IMR-90 (cell line): ENCODE measurements at regions not wholly inside any gene's neighbourhood (a gene's known extent, or its start where the extent isn't known, plus 50 kb on each side); places are given as distances from the start of the nearest gene placed in this dataset.

ENCODE experiments used
- ATAC-seq: fragments of 200-7000 bp; cut with Tn5 transposase; 2 replicates; pipeline ENCODE4 v1.9.1; 2020; ENCODE audit warnings: low read depth, mild to moderate bottlenecking, moderate library complexity
- BruUV-seq: library from RNA; stranded (reverse); fragments of 400-500 nt; replicated peaks from 2 replicates; lab custom pipeline; 2021; lab: Mats Ljungman, UMichigan
- CTCF ChIA-PET: fragments of 300-600 bp; formaldehyde crosslinking; extraction: SDS; loops from one replicate; lab custom pipeline; 2021; ENCODE audit warnings: antibody characterized with exemption; lab: Yijun Ruan, JAX
- POLR2A ChIA-PET: fragments of 300-600 bp; sonication (Branson Sonifier 250); formaldehyde crosslinking; loops from one replicate; lab custom pipeline; 2022; ENCODE audit warnings: antibody characterized with exemption; ENCODE audit not compliant: unreplicated experiment; lab: Charles Lee
- DNase-seq: peaks from one replicate; pipeline ENCODE4 v3.0.0; 2013
- H2AFZ ChIP-seq: replicated peaks from 2 replicates; pipeline ENCODE3; 2013; ENCODE audit warnings: low read length, mild to moderate bottlenecking; ENCODE audit not compliant: poor library complexity
- H2AK5ac ChIP-seq: 2 replicates; pipeline ENCODE4 v1.6.1; 2013; ENCODE audit warnings: low read depth, low read length, inconsistent platforms
- H2AK9ac ChIP-seq: replicated peaks from 2 replicates; pipeline ENCODE3; 2013; ENCODE audit warnings: mild to moderate bottlenecking, low read depth, low read length, moderate library complexity; ENCODE audit not compliant: poor library complexity
- H2BK120ac ChIP-seq: 2 replicates; pipeline ENCODE4 v1.6.1; 2013; ENCODE audit warnings: low read depth, low read length, inconsistent platforms
- H2BK15ac ChIP-seq: 3 replicates; pipeline ENCODE4 v1.6.1; 2013; ENCODE audit warnings: low read depth, low read length, inconsistent platforms
- H2BK20ac ChIP-seq: 2 replicates; pipeline ENCODE4 v1.6.1; 2013; ENCODE audit warnings: low read depth, mild to moderate bottlenecking, inconsistent platforms, low read length, moderate library complexity
- H2BK5ac ChIP-seq: 2 replicates; pipeline ENCODE4 v1.6.1; 2013; ENCODE audit warnings: mild to moderate bottlenecking, low read depth, low read length, inconsistent platforms; ENCODE audit not compliant: poor library complexity, severe bottlenecking
- H3K14ac ChIP-seq: replicated peaks from 2 replicates; pipeline ENCODE4 v1.6.1; 2013; ENCODE audit warnings: low read depth, low read length, inconsistent platforms
- H3K18ac ChIP-seq: 2 replicates; pipeline ENCODE4 v1.6.1; 2013; ENCODE audit warnings: low read depth, low read length, control low read depth
- H3K23ac ChIP-seq: 2 replicates; pipeline ENCODE4 v1.6.1; 2013; ENCODE audit warnings: low read depth, low read length, inconsistent platforms
- H3K27ac ChIP-seq: 2 replicates; pipeline ENCODE4 v1.5.1; 2013; ENCODE audit warnings: mild to moderate bottlenecking, control low read depth, low read length; ENCODE audit not compliant: insufficient read depth
- H3K27me3 ChIP-seq: 2 replicates; pipeline ENCODE4 v1.6.1; 2013; ENCODE audit warnings: low read length; ENCODE audit not compliant: control insufficient read depth, insufficient read depth
- H3K36me3 ChIP-seq: 2 replicates; pipeline ENCODE4 v1.6.1; 2013; ENCODE audit warnings: low read length, mixed read lengths; ENCODE audit not compliant: control insufficient read depth, insufficient read depth
- H3K4ac ChIP-seq: 2 replicates; pipeline ENCODE4 v1.6.1; 2013; ENCODE audit warnings: low read depth, low read length, inconsistent platforms
- H3K4me1 ChIP-seq: 2 replicates; pipeline ENCODE4 v1.6.1; 2013; ENCODE audit warnings: low read length, mixed read lengths; ENCODE audit not compliant: control insufficient read depth, insufficient read depth
- H3K4me2 ChIP-seq: 2 replicates; pipeline ENCODE4 v1.6.1; 2013; ENCODE audit warnings: low read depth, mild to moderate bottlenecking, control low read depth, low read length, moderate library complexity
- H3K4me3 ChIP-seq: 2 replicates; pipeline ENCODE4 v1.5.1; 2013; ENCODE audit warnings: low read depth, mild to moderate bottlenecking, control low read depth, low read length, moderate library complexity; ENCODE audit not compliant: insufficient read depth
- H3K56ac ChIP-seq: 2 replicates; pipeline ENCODE4 v1.6.1; 2013; ENCODE audit warnings: low read length, inconsistent platforms; ENCODE audit not compliant: insufficient read depth; ENCODE audit errors: extremely low read depth
- H3K79me1 ChIP-seq, 2 experiments: 2 replicates each; pipeline ENCODE4 v1.6.1; 2013; ENCODE audit warnings: low read length in 2 of 2, inconsistent platforms in 1 of 2, low read depth in 1 of 2
- H3K9ac ChIP-seq: 2 replicates; pipeline ENCODE4 v1.6.1; 2013; ENCODE audit warnings: low read depth, low read length, control low read depth
- H3K9me1 ChIP-seq: 2 replicates; pipeline ENCODE4 v1.6.1; 2013; ENCODE audit warnings: low read length, inconsistent platforms; ENCODE audit not compliant: insufficient read depth
- H3K9me3 ChIP-seq: 2 replicates; pipeline ENCODE4 v1.6.1; 2013; ENCODE audit warnings: low read length; ENCODE audit not compliant: control insufficient read depth, insufficient read depth
- H4K20me1 ChIP-seq: 2 replicates; pipeline ENCODE4 v1.6.1; 2013; ENCODE audit warnings: low read length, inconsistent platforms; ENCODE audit not compliant: insufficient read depth
- H4K5ac ChIP-seq: 2 replicates; pipeline ENCODE4 v1.6.1; 2013; ENCODE audit warnings: mild to moderate bottlenecking, low read depth, low read length, control low read depth
- H4K8ac ChIP-seq, 2 experiments: 2 replicates each; pipeline ENCODE4 v1.6.1; 2013; ENCODE audit warnings: low read depth in 2 of 2, low read length in 2 of 2, control low read depth in 1 of 2, inconsistent platforms in 1 of 2
- H4K91ac ChIP-seq: 2 replicates; pipeline ENCODE4 v1.6.1; 2013; ENCODE audit warnings: low read depth, low read length, inconsistent platforms; ENCODE audit not compliant: insufficient read depth
- BHLHE40 ChIP-seq: fragments of 150-350 bp; IDR thresholded peaks from 2 replicates; pipeline ENCODE4 v1.6.1; 2016; ENCODE audit warnings: mild to moderate bottlenecking, low read depth, low read length
- CEBPB ChIP-seq: IDR thresholded peaks from 2 replicates; pipeline ENCODE4 v1.6.1; 2012; ENCODE audit warnings: low read depth, low read length, improper control_type of control experiment
- CHD1 ChIP-seq: IDR thresholded peaks from 2 replicates; pipeline ENCODE4 v1.6.1; 2012; ENCODE audit warnings: low read depth, low read length, improper control_type of control experiment
- FOS ChIP-seq: fragments of 150-350 bp; IDR thresholded peaks from 2 replicates; pipeline ENCODE4 v1.6.1; 2016; ENCODE audit warnings: low read depth, low read length
- MAFK ChIP-seq: IDR thresholded peaks from 2 replicates; pipeline ENCODE4 v1.6.1; 2012; ENCODE audit warnings: low read depth, low read length, improper control_type of control experiment
- MAZ ChIP-seq: IDR thresholded peaks from 2 replicates; pipeline ENCODE4 v1.6.1; 2012; ENCODE audit warnings: low read depth, mild to moderate bottlenecking, low read length, improper control_type of control experiment, moderate library complexity, borderline replicate concordance
- MXI1 ChIP-seq: IDR thresholded peaks from 2 replicates; pipeline ENCODE4 v1.6.1; 2012; ENCODE audit warnings: low read depth, mild to moderate bottlenecking, low read length, moderate library complexity, borderline replicate concordance
- NFE2L2 ChIP-seq: fragments of 150-350 bp; IDR thresholded peaks from 2 replicates; pipeline ENCODE4 v1.6.1; 2016; ENCODE audit warnings: low read depth, mild to moderate bottlenecking, low read length
- POLR2A ChIP-seq: IDR thresholded peaks from 2 replicates; pipeline ENCODE4 v1.6.1; 2012; ENCODE audit warnings: mild to moderate bottlenecking, low read depth, low read length
- RAD21 ChIP-seq: IDR thresholded peaks from 2 replicates; pipeline ENCODE4 v1.6.1; 2012; ENCODE audit warnings: low read length, improper control_type of control experiment
- RCOR1 ChIP-seq: IDR thresholded peaks from 2 replicates; pipeline ENCODE4 v1.6.1; 2012; ENCODE audit warnings: mild to moderate bottlenecking, low read length, improper control_type of control experiment; ENCODE audit not compliant: insufficient replicate concordance
- RFX5 ChIP-seq: IDR thresholded peaks from 2 replicates; pipeline ENCODE4 v1.8.0; 2012; ENCODE audit warnings: low read depth, mild to moderate bottlenecking, low read length, moderate library complexity
- SMC3 ChIP-seq: fragments of 150-350 bp; IDR thresholded peaks from 2 replicates; pipeline ENCODE4 v1.6.1; 2016; ENCODE audit warnings: low read depth, mild to moderate bottlenecking, antibody characterized with exemption, low read length, moderate library complexity
- USF2 ChIP-seq: fragments of 150-350 bp; IDR thresholded peaks from 2 replicates; pipeline ENCODE4 v1.6.1; 2017; ENCODE audit warnings: mild to moderate bottlenecking, antibody characterized with exemption, low read length, low read depth
- WGBS, 2 experiments: methylation state at CpG; one replicate each; pipeline versions ENCODE4 v1.1.5 to v1.1.7; 2013; ENCODE audit warnings: missing lambda C conversion rate in 2 of 2; ENCODE audit not compliant: insufficient read length in 1 of 2; ENCODE audit errors: extremely low coverage in 2 of 2; 5-methylcytosine and 5-hydroxymethylcytosine counted together
- dilution Hi-C: fragments of 300-500 bp; cut with HindIII; formaldehyde crosslinking; loops from one replicate; pipeline ENCODE4 v1.14.3; 2018; ENCODE audit warnings: low sequenced_read_pairs; ENCODE audit not compliant: unreplicated experiment
- in situ Hi-C: fragments of 300-500 bp; cut with MboI; formaldehyde crosslinking; loops from 3 replicates; pipeline ENCODE4 v1.14.3; 2019; ENCODE audit warnings: low sequenced_read_pairs, inconsistent platforms, mixed read lengths
- intact Hi-C: fragments of 100-400 bp; cut with micrococcal nuclease; formaldehyde crosslinking; loops from 2 replicates; pipeline ENCODE4 v1.10.0; 2022
- TF ChIP-seq, protein P1 (sequence below): fragments of 150-350 bp; IDR thresholded peaks from 2 replicates; pipeline ENCODE4 v1.6.1; 2016; ENCODE audit warnings: low read depth, mild to moderate bottlenecking, low read length, moderate library complexity, borderline replicate concordance
- TF ChIP-seq, protein P2 (sequence below): conservative IDR thresholded peaks from 2 replicates; pipeline ENCODE4 v1.5.1; 2012; ENCODE audit warnings: mild to moderate bottlenecking, low read depth, low read length, improper control_type of control experiment

DNA sequence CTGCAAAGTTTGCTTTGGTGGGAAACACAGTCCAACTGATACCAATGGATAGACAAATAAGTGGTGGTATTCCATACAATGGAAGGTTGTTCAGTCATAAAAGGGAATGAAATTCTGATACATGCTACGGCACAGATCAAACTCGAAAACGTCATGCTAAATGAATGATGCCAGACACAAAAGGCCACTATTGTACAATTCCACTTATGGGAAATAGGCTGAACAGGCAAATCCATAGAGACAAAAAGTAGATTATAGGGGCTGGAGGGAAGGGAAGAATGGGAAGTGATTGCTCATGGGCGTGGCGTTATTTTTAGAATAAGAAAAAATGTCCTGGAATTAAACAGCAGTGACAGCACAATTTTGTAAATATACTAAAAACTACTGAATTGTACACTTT lies 66.0 kb upstream of the FOXK1 start:
- Histone ChIP-seq H3K4me2 (no peak overlapping the region), H3K36me3 (no peaks in the 10 kb centered on the region), H4K8ac (no peak overlapping the region), H3K4me1 (peaks cover 11% of the 10 kb centered on the region), H3K79me1 (no peaks in the 10 kb centered on the region), H4K5ac (no peak overlapping the region), H3K9ac (no peak overlapping the region), H3K56ac (no peak overlapping the region), H2BK120ac (no peak overlapping the region), H3K14ac (no peak overlapping the region), H2BK15ac (no peak overlapping the region), H3K23ac (no peak overlapping the region), H3K4ac (no peak overlapping the region), H2AFZ (no peak overlapping the region), H3K9me3 (no peaks in the 10 kb centered on the region), H3K18ac (no peak overlapping the region), H2BK5ac (no peak overlapping the region), H2AK5ac (no peak overlapping the region), H4K20me1 (no peaks in the 10 kb centered on the region), H2AK9ac (no peak overlapping the region), H3K27ac (no peak overlapping the region), H2BK20ac (no peak overlapping the region), H4K91ac (no peak overlapping the region), H3K4me3 (no peak overlapping the region), H3K27me3 (no peaks in the 10 kb centered on the region), H3K9me1 (0 out of 2 replicates have a peak, but pooled peaks cover under 1% of the 10 kb centered on the region)
- POLR2A ChIA-PET: no interaction called here
- in situ Hi-C loops: loop anchor here (25.0 kb wide), 1 partner anchor 471 kb away; no protein-coding TSS in a partner anchor
- dilution Hi-C loops: no loop called here
- no TSS peak for BruUV-seq
- TF ChIP-seq CEBPB: no peak
- TF ChIP-seq, protein P1, sequence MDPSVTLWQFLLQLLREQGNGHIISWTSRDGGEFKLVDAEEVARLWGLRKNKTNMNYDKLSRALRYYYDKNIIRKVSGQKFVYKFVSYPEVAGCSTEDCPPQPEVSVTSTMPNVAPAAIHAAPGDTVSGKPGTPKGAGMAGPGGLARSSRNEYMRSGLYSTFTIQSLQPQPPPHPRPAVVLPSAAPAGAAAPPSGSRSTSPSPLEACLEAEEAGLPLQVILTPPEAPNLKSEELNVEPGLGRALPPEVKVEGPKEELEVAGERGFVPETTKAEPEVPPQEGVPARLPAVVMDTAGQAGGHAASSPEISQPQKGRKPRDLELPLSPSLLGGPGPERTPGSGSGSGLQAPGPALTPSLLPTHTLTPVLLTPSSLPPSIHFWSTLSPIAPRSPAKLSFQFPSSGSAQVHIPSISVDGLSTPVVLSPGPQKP: no peak
- TF ChIP-seq RCOR1: no peak
- TF ChIP-seq RAD21: no peak
- TF ChIP-seq, protein P2, sequence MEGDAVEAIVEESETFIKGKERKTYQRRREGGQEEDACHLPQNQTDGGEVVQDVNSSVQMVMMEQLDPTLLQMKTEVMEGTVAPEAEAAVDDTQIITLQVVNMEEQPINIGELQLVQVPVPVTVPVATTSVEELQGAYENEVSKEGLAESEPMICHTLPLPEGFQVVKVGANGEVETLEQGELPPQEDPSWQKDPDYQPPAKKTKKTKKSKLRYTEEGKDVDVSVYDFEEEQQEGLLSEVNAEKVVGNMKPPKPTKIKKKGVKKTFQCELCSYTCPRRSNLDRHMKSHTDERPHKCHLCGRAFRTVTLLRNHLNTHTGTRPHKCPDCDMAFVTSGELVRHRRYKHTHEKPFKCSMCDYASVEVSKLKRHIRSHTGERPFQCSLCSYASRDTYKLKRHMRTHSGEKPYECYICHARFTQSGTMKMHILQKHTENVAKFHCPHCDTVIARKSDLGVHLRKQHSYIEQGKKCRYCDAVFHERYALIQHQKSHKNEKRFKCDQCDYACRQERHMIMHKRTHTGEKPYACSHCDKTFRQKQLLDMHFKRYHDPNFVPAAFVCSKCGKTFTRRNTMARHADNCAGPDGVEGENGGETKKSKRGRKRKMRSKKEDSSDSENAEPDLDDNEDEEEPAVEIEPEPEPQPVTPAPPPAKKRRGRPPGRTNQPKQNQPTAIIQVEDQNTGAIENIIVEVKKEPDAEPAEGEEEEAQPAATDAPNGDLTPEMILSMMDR: no peak
- TF ChIP-seq SMC3: no peak
- no peak for TF ChIP-seq CHD1
- no peak for TF ChIP-seq RFX5
- TF ChIP-seq MAZ: no peak
- TF ChIP-seq MAFK: no peak
- no peak for TF ChIP-seq USF2
- no peak for TF ChIP-seq FOS
- TF ChIP-seq NFE2L2: no peak
- TF ChIP-seq BHLHE40: no peak
- no peak for TF ChIP-seq POLR2A
- no peak for TF ChIP-seq MXI1
- intact Hi-C loops: loop anchor here (10.0 kb wide), 1 partner anchor 159 kb away; the partner anchor contains the start of gene AP5Z1
- no peak for ATAC-seq
- WGBS, 2 experiments: no CpG with 5 or more reads among the region's 5 CpGs
- DNase-seq: no peak
- CTCF ChIA-PET: interaction anchor here (0.6 to 0.7 kb wide), 2 partner anchors 380 to 1729 kb away, joined by 3 to 4 read pairs; no protein-coding TSS in a partner anchor
